Aorta (tissue), 5 donors: ENCODE measurements at regions not wholly inside any gene's neighbourhood (a gene's known extent, or its start where the extent isn't known, plus 50 kb on each side); places are given as distances from the start of the nearest gene placed in this dataset.

Source experiments
- ATAC-seq: fragments of 200-7000 bp; cut with Tn5 transposase; one replicate; pipeline ENCODE4 v1.9.1; 2022; ENCODE audit warnings: moderate library complexity; ENCODE audit not compliant: low FRiP score
- DNase-seq, 2 donors: peaks; one replicate each; pipeline ENCODE4 v3.0.0-alpha.2; 2020
- H3K27ac ChIP-seq, 2 donors: one replicate each; pipeline ENCODE4 v1.5.1; 2013; ENCODE audit warnings: low read length in 2 of 2, mild to moderate bottlenecking in 2 of 2, moderate library complexity in 2 of 2, control low read depth in 1 of 2, inconsistent platforms in 1 of 2, low read depth in 1 of 2
- H3K27me3 ChIP-seq, 2 donors: one replicate each; pipeline ENCODE4 v1.6.1; 2013; ENCODE audit warnings: control low read depth in 1 of 2, low read length in 1 of 2, mild to moderate bottlenecking in 1 of 2, moderate library complexity in 1 of 2; ENCODE audit not compliant: insufficient read depth in 2 of 2, control insufficient read depth in 1 of 2
- H3K36me3 ChIP-seq, 2 donors: one replicate each; pipeline ENCODE4 v1.6.1; 2013; ENCODE audit warnings: control low read depth in 1 of 2, low read length in 1 of 2, mild to moderate bottlenecking in 1 of 2; ENCODE audit not compliant: insufficient read depth in 2 of 2, control insufficient read depth in 1 of 2
- H3K4me1 ChIP-seq, 2 donors: one replicate each; pipeline ENCODE4 v1.6.1; 2013; ENCODE audit warnings: low read length in 2 of 2, control low read depth in 1 of 2, mild to moderate bottlenecking in 1 of 2, moderate library complexity in 1 of 2; ENCODE audit not compliant: insufficient read depth in 2 of 2, control insufficient read depth in 1 of 2
- H3K4me3 ChIP-seq, 2 donors: one replicate each; pipeline ENCODE4 v1.5.1; 2013; ENCODE audit warnings: low read length in 2 of 2, control low read depth in 1 of 2, mild to moderate bottlenecking in 1 of 2
- H3K9me3 ChIP-seq: one replicate; pipeline ENCODE4 v1.6.1; 2013; ENCODE audit warnings: mild to moderate bottlenecking, low read length; ENCODE audit not compliant: control insufficient read depth
- WGBS, 2 donors: extraction: QIAGEN DNeasy Blood & Tissue Kit; methylation state at CpG; one replicate each; pipeline ENCODE4 v1.1.7; 2013; 5-methylcytosine and 5-hydroxymethylcytosine counted together
- intact Hi-C, 2 donors: fragments of 100-400 bp; cut with DNase I; formaldehyde crosslinking; loops; one replicate each; pipeline versions ENCODE4 v1.14.2 to v1.15.0; 2022
- donor health status: healthy with polysubstance abuse.
- donor health status: Bipolar disorder and iron deficiency.
- donor health status: DM: no; HTN: no; CAD: no.
- donor health status: DM: no; HTN: no; CAD: no.
- donor health status: DM: yes; HTN: yes; CAD: no.

GRCh38 chrX:69000877-69001276 is 164.4 kb downstream of the PJA1 start:
- ATAC-seq (no peak), DNase-seq (no peak)
- Histone ChIP-seq H3K36me3 (no peaks in the 10 kb centered on the region), H3K27ac (no peak overlapping the region), H3K4me3 (no peak overlapping the region), H3K27me3 (no peaks in the 10 kb centered on the region), H3K4me1 (peaks cover 0 to 3% of the 10 kb centered on the region in 2 donors), H3K9me3 (no peaks in the 10 kb centered on the region)
- WGBS, 2 donors = 68 to 92% methylated on average over 4 of the region's 4 CpGs
- intact Hi-C loops = no loop called here

- 83 to 95% methylated on average over 2 of the region's 2 CpGs for WGBS, 2 donors
- intact Hi-C loops = loop anchor here in 1 of 2 donors (10.0 kb wide), 3 partner anchors 65 to 165 kb away; no protein-coding TSS in a partner anchor
Observed at GRCh38 chrX:68999931-69000330, 165.3 kb downstream of the PJA1 start.

GRCh38 chrX:68999356-68999755 is 165.9 kb downstream of the PJA1 start:
- Histone ChIP-seq H3K27ac (no peak overlapping the region), H3K4me1 (peaks cover 0 to 3% of the 10 kb centered on the region in 2 donors), H3K36me3 (no peaks in the 10 kb centered on the region), H3K4me3 (no peak overlapping the region), H3K27me3 (no peaks in the 10 kb centered on the region), H3K9me3 (no peaks in the 10 kb centered on the region)
- DNase-seq (no peak), ATAC-seq (no peak)
- WGBS, 2 donors = 61 to 86% methylated on average over 4 of the region's 4 CpGs
- intact Hi-C loops = loop anchor here in 1 of 2 donors (10.0 kb wide), 3 partner anchors 65 to 165 kb away; no protein-coding TSS in a partner anchor

More at GRCh38 chrX:68999931-69000330, 165.3 kb downstream of the PJA1 start:
- no peak overlapping the region for H3K27ac ChIP-seq
- H3K4me3 ChIP-seq = no peak overlapping the region
- H3K36me3 ChIP-seq = no peaks in the 10 kb centered on the region
- no peaks in the 10 kb centered on the region for H3K9me3 ChIP-seq
- no peak for DNase-seq
- ATAC-seq = no peak
- H3K4me1 ChIP-seq = peaks cover 0 to 3% of the 10 kb centered on the region in 2 donors
- H3K27me3 ChIP-seq = no peaks in the 10 kb centered on the region

GRCh38 chrX:68998716-68999115 is 166.5 kb downstream of the PJA1 start:
- intact Hi-C loops = loop anchor here in 1 of 2 donors (10.0 kb wide), 3 partner anchors 64 to 164 kb away; no protein-coding TSS in a partner anchor
- Histone ChIP-seq H3K4me1 (peaks cover 0 to 3% of the 10 kb centered on the region in 2 donors), H3K27ac (no peak overlapping the region), H3K4me3 (no peak overlapping the region), H3K27me3 (no peaks in the 10 kb centered on the region), H3K36me3 (no peaks in the 10 kb centered on the region), H3K9me3 (no peaks in the 10 kb centered on the region)
- no peak for DNase-seq
- ATAC-seq = no peak
- WGBS, 2 donors = 71 to 93% methylated on average over 4 of the region's 4 CpGs

GRCh38 chrX:68997911-68998310 is 167.3 kb downstream of the PJA1 start:
- DNase-seq = peak in 1 of 2 donors; percentile 70
- peak; percentile 55 for ATAC-seq
- Histone ChIP-seq H3K27ac (no peak overlapping the region), H3K4me3 (no peak overlapping the region), H3K27me3 (no peaks in the 10 kb centered on the region), H3K4me1 (peaks cover 0 to 3% of the 10 kb centered on the region in 2 donors), H3K36me3 (no peaks in the 10 kb centered on the region), H3K9me3 (no peaks in the 10 kb centered on the region)
- intact Hi-C loops = loop anchor here in 1 of 2 donors (10.0 kb wide), 3 partner anchors 63 to 163 kb away; no protein-coding TSS in a partner anchor
- 1 to 9% methylated on average over 2 of the region's 2 CpGs for WGBS, 2 donors

GRCh38 chrX:68997511-68997910 is 167.7 kb downstream of the PJA1 start:
- H3K4me1 ChIP-seq = peaks cover 0 to 3% of the 10 kb centered on the region in 2 donors
- no peak overlapping the region for H3K27ac ChIP-seq
- no peaks in the 10 kb centered on the region for H3K36me3 ChIP-seq
- no peaks in the 10 kb centered on the region for H3K27me3 ChIP-seq
- intact Hi-C loops = loop anchor here in 1 of 2 donors (10.0 kb wide), 3 partner anchors 63 to 163 kb away; no protein-coding TSS in a partner anchor
- H3K9me3 ChIP-seq = no peaks in the 10 kb centered on the region
- H3K4me3 ChIP-seq = no peak overlapping the region
- ATAC-seq (no peak), DNase-seq (no peak)
- 32 to 41% methylated on average over 4 of the region's 4 CpGs for WGBS, 2 donors

- peak in 1 of 2 donors; percentile 63 for DNase-seq
- Histone ChIP-seq H3K27me3 (no peaks in the 10 kb centered on the region), H3K9me3 (no peaks in the 10 kb centered on the region), H3K4me1 (peaks cover 0 to 3% of the 10 kb centered on the region in 2 donors), H3K27ac (no peak overlapping the region), H3K36me3 (no peaks in the 10 kb centered on the region), H3K4me3 (no peak overlapping the region)
- 9 to 39% methylated on average over 21 of the region's 21 CpGs for WGBS, 2 donors
- intact Hi-C loops = loop anchor here in 1 of 2 donors (10.0 kb wide), 3 partner anchors 61 to 161 kb away; no protein-coding TSS in a partner anchor
- peak; percentile 58 for ATAC-seq
Observed at GRCh38 chrX:68995780-68996551, 167.1 kb downstream of the EFNB1 start.

GRCh38 chrX:68995386-68995779 is 166.6 kb downstream of the EFNB1 start:
- ATAC-seq (no peak), DNase-seq (no peak)
- no peaks in the 10 kb centered on the region for H3K36me3 ChIP-seq
- H3K4me3 ChIP-seq = no peak overlapping the region
- 41 to 64% methylated on average over 3 of the region's 3 CpGs for WGBS, 2 donors
- no peaks in the 10 kb centered on the region for H3K9me3 ChIP-seq
- intact Hi-C loops = loop anchor here in 1 of 2 donors (10.0 kb wide), 3 partner anchors 61 to 161 kb away; no protein-coding TSS in a partner anchor
- no peaks in the 10 kb centered on the region for H3K27me3 ChIP-seq
- peaks cover 0 to 3% of the 10 kb centered on the region in 2 donors for H3K4me1 ChIP-seq
- H3K27ac ChIP-seq = no peak overlapping the region
